ENCODE measurements at regions not wholly inside any gene's neighbourhood (a gene's known extent, or its start where the extent isn't known, plus 50 kb on each side); places are given as distances from the start of the nearest gene placed in this dataset.
A peak's percentile ranks its signal among the peaks of the same experiment; 100 is the strongest.

DNA sequence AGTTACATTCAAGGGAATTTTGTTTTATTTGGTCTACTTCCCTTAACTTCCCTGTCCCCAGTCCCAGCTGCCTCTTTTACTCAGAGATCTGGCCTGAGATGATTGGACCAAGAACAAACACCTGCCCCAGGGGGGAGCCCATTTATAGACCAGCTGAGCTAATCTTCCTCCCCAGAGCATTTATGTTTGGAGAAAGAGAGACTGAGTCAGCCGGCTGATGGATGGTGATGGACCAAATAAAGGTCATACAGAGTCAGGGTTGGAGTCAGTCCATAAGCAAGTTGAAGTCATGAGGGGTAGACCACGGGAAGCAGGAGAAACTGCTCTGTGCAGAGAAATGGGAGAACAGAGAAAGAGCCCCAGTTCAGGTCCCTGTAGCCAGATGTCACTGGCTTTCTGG, 77.7 kb downstream of the TMEM174 start:
- Histone ChIP-seq H3K9me3 (no peaks in the 10 kb centered on the region), H3K4me1 (no peaks in the 10 kb centered on the region), H3K27ac (no peak overlapping the region), H3K36me3 (no peaks in the 10 kb centered on the region), H3K4me3 (no peak overlapping the region), H3K27me3 (ENCODE audit: low read depth) (peaks cover 5% of the 10 kb centered on the region)
- ATAC-seq (no peak), DNase-seq (no peak)
- intact Hi-C loops (cut with DNase I): no loop called here
- TF ChIP-seq, protein P1, sequence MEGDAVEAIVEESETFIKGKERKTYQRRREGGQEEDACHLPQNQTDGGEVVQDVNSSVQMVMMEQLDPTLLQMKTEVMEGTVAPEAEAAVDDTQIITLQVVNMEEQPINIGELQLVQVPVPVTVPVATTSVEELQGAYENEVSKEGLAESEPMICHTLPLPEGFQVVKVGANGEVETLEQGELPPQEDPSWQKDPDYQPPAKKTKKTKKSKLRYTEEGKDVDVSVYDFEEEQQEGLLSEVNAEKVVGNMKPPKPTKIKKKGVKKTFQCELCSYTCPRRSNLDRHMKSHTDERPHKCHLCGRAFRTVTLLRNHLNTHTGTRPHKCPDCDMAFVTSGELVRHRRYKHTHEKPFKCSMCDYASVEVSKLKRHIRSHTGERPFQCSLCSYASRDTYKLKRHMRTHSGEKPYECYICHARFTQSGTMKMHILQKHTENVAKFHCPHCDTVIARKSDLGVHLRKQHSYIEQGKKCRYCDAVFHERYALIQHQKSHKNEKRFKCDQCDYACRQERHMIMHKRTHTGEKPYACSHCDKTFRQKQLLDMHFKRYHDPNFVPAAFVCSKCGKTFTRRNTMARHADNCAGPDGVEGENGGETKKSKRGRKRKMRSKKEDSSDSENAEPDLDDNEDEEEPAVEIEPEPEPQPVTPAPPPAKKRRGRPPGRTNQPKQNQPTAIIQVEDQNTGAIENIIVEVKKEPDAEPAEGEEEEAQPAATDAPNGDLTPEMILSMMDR (IDR thresholded peaks at IDR 0.05): no peak

DNA sequence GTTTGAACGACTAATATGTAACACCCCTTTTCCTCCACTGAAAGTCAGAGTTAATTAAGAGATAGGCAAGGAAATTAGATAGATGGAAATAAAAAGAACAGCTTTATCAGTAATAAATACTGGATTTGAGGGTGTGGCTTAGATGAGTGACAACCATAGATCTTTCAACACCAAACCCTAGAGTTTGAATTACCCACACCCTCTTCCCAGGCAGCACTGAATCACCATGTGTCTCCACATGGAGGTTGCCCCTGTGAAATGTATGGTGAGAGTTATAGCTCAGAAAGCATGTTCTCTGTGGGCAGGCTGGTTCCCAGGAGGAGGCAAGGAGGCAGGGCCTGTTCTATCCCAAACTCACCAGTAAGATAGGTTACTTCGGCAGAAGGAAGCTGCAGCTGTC, 69.7 kb downstream of the TMEM174 start:
- H3K4me3 ChIP-seq: no peak overlapping the region
- H3K27ac ChIP-seq: no peak overlapping the region
- DNase-seq: no peak
- H3K27me3 ChIP-seq (ENCODE audit: low read depth): peaks cover 17% of the 10 kb centered on the region
- TF ChIP-seq, protein P1 (IDR thresholded peaks at IDR 0.05): no peak
- no peaks in the 10 kb centered on the region for H3K4me1 ChIP-seq
- H3K36me3 ChIP-seq: no peaks in the 10 kb centered on the region
- intact Hi-C loops (cut with DNase I): no loop called here
- no peak for ATAC-seq
- H3K9me3 ChIP-seq: no peaks in the 10 kb centered on the region

DNA sequence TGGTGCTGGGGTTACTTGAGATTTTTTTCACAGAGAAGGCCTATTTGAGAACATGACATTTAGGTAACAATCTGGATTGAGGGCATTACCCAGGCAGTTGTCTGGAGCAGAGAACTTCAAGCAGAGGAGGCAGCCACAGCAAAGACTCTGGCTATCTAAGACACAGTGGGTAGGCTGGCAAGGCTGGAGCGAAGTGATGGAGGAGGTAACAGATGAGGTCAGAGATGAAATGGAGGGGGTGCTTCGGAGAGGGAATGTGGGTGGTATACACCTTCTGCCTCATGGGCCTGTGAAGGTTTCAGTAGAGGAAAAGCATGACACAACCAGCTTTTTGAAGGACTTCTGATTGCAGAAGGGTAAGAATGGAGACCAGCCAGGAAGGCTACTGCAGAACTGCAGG, 65.9 kb downstream of the TMEM174 start:
- Histone ChIP-seq H3K27me3 (ENCODE audit: low read depth) (peaks cover 45% of the 10 kb centered on the region), H3K27ac (no peak overlapping the region), H3K4me3 (no peak overlapping the region), H3K4me1 (peaks cover 5% of the 10 kb centered on the region), H3K9me3 (no peaks in the 10 kb centered on the region), H3K36me3 (no peaks in the 10 kb centered on the region)
- no peak for DNase-seq
- TF ChIP-seq, protein P1 (IDR thresholded peaks at IDR 0.05): no peak
- ATAC-seq: no peak
- intact Hi-C loops (cut with DNase I): no loop called here

DNA sequence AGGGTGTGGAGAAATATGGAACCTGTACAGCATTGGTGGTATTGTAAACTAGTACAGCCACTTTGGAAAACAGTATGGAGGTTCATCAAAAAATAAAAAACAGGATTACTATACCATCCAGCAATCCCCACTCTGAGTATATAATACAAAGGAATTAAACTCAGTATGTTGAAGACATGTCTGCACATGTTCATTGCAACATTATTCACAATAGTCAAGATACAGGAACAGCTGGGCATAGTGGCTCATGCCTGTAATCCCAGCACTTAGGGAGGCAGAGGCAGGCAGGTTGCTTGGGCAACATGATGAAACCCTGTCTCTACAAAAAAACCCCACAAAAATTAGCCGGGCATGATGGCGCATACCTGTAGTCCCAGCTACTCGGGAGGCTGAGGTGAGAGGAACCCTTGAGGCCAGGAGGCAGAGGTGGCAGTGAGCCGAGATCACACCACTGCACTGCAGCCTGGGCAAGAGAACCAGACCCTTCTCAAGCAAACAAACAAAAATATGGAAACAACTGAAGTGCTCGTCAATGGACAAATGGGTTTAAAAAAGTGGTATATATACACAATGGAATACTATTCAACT, 63.6 kb downstream of the TMEM174 start:
- DNase-seq (no peak), ATAC-seq (no peak)
- H3K9me3 ChIP-seq: no peaks in the 10 kb centered on the region
- H3K36me3 ChIP-seq: no peaks in the 10 kb centered on the region
- peaks cover 60% of the 10 kb centered on the region for H3K27me3 ChIP-seq (ENCODE audit: low read depth)
- TF ChIP-seq, protein P1 (IDR thresholded peaks at IDR 0.05): no peak
- no peak overlapping the region for H3K4me3 ChIP-seq
- intact Hi-C loops (cut with DNase I): no loop called here
- H3K4me1 ChIP-seq: peaks cover 24% of the 10 kb centered on the region
- H3K27ac ChIP-seq: no peak overlapping the region

DNA sequence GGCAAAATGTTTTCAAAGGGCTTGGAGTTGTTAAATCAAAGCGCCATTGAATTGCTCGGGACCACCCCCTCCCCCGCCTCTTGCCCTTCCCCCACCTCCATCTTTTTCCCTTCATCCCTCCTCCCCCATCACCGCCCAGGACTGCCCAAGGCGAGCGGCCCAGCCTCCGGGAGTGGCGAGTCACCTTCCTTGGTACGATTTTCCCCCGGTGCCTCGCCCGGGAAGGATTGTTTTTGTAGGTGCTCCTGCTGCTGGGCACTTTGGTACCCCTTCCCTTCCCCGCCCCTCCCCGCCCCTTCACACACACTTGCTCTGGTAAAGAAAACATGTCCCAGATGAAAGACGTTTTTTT, 61.2 kb downstream of the TMEM174 start:
- peaks cover 24% of the 10 kb centered on the region for H3K4me1 ChIP-seq
- ATAC-seq: no peak
- H3K27me3 ChIP-seq (ENCODE audit: low read depth): peaks cover 79% of the 10 kb centered on the region
- H3K36me3 ChIP-seq: no peaks in the 10 kb centered on the region
- H3K4me3 ChIP-seq: peak overlapping the region; percentile 46
- no peaks in the 10 kb centered on the region for H3K9me3 ChIP-seq
- intact Hi-C loops (cut with DNase I): no loop called here
- TF ChIP-seq, protein P1 (IDR thresholded peaks at IDR 0.05): no peak
- H3K27ac ChIP-seq: no peak overlapping the region
- DNase-seq: no peak

Data from lower lobe of right lung (tissue), 2 donors.